ENCODE measurements at regions not wholly inside any gene's neighbourhood (a gene's known extent, or its start where the extent isn't known, plus 50 kb on each side); places are given as distances from the start of the nearest gene placed in this dataset.
"Not testable (repeated sequence)": the region's sequence is repeated elsewhere in the genome, so short reads cannot be mapped to it uniquely, and the experiment has no call there.

GRCh38 chr12:66733321-66733720, 54.4 kb upstream of the GRIP1 start:
- DNase-seq, result no peak
- no peak for ATAC-seq

- DNase-seq (no peak), ATAC-seq (no peak)
These were observed 55.0 kb upstream of the GRIP1 start for GRCh38 chr12:66733839-66734238.

DNA sequence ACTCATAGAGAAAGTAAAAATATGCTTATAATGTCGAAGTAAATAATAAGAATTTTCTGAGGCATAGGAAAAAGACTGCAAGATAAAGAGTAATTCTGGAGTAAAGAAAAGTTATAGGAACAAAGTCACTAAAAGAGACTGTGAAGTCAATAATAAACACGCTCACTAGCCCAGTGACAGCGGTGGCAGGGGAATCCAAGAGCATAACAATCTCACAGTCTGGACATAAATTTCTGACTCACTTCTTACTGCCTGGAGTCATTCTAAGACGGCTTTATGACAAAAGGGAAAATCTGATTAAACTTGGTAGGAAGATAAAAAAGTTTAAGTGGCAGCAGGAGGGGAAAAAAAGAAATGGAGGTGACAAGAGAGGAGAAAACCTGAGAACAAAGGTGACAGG, 56.4 kb upstream of the GRIP1 start:
- DNase-seq, result no peak
- ATAC-seq, result no peak

DNA sequence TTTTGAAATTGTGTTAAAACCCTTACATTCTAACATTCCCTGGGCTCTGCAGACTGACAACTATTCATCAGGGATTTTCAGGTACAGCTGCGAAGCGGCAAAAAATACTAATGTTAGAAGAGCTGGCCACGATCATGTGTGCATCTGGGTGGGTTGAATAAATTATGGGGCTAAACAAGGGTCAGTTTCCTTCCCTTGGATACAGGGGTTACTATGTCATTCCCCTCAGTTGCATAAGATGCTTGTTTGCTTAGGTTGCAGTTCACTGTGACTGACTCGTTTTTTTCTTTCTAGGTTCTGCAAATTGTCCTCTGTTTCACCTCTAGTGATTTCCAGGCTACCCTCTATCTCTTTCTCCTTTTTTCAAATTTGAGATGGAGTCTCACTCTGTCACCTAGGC, 58.1 kb upstream of the GRIP1 start:
- DNase-seq (no peak), ATAC-seq (no peak)

GRCh38 chr12:66739266-66739665, 60.4 kb upstream of the GRIP1 start:
- no peak for ATAC-seq
- DNase-seq, result no peak

DNA sequence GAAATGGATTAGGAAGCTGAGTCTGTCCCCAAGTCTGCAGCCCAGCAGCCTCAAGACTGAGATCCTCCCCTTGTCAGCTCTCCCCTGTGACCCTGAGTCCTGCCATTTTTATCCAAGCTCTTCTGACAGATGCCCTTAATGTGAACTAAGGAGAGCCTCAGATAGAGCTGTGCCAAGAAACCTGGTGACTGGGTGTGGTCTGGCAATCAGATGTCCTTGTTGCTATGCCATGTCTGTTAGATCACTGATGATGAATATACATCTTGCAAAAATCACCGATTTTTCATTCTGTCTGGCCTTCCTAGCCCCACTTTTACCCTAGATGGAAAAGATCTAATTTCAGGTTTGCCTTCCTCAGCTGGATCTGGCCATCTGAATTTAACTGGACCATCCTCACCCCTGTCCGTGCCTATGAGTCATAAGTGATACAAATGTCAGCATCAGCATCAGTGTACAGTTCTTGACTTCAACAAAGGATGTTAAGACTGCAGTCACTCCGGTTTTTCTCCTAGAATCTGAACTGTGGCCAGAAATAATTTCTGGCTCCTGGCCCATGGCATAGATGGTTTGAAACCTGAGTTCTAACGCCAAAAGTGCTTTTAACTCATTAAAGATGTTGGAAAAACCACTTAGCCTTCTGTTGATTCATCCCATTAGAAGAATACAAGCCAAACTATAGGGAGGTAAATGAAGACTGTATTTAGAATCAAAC, 61.2 kb upstream of the GRIP1 start:
- ATAC-seq (no peak), DNase-seq (no peak)

- ATAC-seq (no peak), DNase-seq (no peak)
These were observed 61.9 kb upstream of the GRIP1 start for GRCh38 chr12:66740732-66741131.

- DNase-seq (no peak), ATAC-seq (no peak)
These were observed 63.0 kb upstream of the GRIP1 start for GRCh38 chr12:66741919-66742318.

GRCh38 chr12:66742508-66743367, 63.9 kb upstream of the GRIP1 start:
- DNase-seq (no peak), ATAC-seq (no peak)

DNA sequence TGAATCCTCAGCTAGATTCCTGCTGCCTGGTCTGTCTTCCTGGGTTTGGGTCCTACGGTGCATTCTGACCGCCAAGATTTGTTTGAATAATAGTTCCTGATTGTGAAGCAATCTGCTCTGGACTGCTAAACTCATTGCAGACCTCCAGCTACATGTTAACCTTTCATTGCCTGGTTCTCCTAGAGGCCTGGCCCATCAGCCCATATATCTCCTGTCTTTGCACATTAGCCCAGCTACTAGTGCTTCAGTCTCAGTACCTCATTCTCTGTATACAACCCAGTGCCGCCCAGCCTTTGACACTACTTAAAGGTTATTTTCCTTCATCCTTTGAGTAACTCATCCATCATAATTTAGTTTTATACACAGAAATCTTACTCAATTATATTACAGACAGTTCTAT, 65.6 kb upstream of the GRIP1 start:
- no peak for DNase-seq
- ATAC-seq, result no peak

DNA sequence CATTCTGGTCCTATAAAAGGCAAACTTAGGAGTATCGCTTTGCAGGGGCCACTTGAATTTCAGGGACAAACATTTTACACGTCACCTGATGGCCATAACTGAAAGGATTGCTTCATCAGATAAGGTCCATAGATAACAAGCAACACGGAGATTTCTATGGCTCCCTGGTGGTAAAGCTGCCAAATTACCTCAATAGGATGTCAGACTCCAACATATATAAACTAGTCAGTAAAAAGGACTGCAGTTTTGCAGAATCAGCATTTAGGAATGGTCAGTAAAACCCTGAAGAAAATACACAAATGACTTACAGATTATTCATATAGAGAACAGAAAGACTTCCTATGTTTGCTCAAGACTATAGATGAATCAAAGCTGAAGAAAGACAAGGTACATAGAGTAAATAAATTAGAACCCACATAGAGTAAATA, 66.1 kb upstream of the GRIP1 start:
- DNase-seq (no peak), ATAC-seq (no peak)

GRCh38 chr12:66746489-66747201, 67.8 kb upstream of the GRIP1 start:
- no peak for ATAC-seq

GRCh38 chr12:66751432-66752113, 72.7 kb upstream of the GRIP1 start:
- no peak for DNase-seq

More at GRCh38 chr12:66746489-66747201, 67.8 kb upstream of the GRIP1 start:
- DNase-seq, result no peak

GRCh38 chr12:66753810-66754209, 74.9 kb upstream of the GRIP1 start:
- no peak for ATAC-seq

More at GRCh38 chr12:66751432-66752113, 72.7 kb upstream of the GRIP1 start:
- no peak for ATAC-seq

DNA sequence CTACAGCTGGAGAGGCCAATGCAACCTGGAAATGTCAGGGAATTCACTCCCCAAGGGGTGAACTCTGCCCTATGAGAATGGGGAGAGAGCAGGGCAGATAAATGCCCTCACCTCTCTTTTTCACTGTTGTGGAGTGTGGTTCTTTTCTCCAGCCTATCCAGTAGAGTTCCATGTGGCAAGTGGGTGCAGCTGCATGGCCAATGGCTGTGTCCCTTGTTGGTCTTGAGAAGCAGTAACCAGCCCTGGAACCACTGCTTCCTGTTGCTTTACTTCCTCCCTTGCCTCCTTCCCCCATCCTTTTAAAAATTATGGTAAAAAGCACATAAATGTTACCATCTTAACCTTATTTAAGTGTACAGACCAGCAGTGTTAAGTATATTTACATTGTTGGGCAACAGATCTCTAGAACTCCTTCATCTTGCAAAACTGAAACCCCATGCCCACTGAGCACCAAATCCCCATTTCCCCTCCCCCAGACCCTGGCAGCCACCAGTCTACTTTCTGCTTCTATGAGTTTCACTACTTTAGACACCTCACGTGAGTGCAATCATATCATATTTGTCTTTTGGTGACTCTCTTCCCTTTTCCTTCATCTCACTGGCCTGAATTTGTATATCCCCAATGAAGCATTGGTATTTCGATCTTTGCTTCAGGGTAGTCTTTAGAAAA, 77.0 kb upstream of the GRIP1 start:
- no peak for ATAC-seq
- DNase-seq, result no peak

More at GRCh38 chr12:66753810-66754209, 74.9 kb upstream of the GRIP1 start:
- DNase-seq, result no peak

- ATAC-seq, result peak; percentile 46
- DNase-seq, result no peak
These were observed 77.8 kb upstream of the GRIP1 start for GRCh38 chr12:66756631-66757030.

- ATAC-seq, DNase-seq: not testable (repeated sequence)
These were observed 81.2 kb upstream of the GRIP1 start for GRCh38 chr12:66760122-66760521.

DNA sequence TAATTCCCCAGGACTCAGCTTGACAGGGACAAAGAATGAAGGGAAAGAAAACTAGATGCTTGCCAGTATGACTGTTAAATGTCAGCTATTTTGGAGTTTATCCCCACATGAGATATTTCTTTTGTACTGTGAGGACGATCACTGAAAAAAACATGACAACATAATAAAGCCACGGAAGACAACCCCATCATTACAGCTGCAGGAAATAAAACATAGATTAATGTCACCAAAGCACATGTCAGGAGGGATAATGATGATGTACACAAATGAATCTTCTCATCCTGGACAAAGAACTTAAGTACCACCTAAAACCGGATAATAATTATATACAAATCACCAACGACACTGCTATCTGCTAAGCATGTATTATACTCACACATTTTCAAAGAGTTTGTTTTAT, 84.6 kb upstream of the GRIP1 start:
- ATAC-seq (no peak), DNase-seq (no peak)

DNA sequence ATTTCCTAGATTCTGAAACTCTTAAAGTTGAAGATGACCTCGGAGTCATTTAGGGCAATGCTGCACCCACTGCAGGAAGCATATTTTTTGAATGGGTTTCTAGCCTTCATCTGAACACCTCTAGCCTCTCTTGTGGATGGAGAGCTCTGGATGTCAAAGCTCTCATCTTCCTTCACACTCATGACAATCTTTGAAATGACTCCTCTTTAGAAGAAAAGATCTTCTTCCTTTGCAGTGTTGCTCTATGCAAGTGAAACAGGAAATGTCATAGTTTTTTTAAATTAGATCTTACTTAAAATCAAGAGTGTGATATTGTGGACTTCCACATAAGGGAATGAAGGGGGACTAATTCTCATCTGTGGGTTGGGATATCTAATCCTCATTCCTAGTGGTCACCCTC, 86.3 kb upstream of the GRIP1 start:
- no peak for ATAC-seq

GRCh38 chr12:66767536-66767935, 88.7 kb upstream of the GRIP1 start:
- ATAC-seq (no peak), DNase-seq (no peak)

More for the DNA sequence above, 86.3 kb upstream of the GRIP1 start:
- no peak for DNase-seq

- DNase-seq (no peak), ATAC-seq (no peak)
These were observed 89.4 kb upstream of the GRIP1 start for GRCh38 chr12:66768293-66768692.

GRCh38 chr12:66774929-66775328, 96.1 kb upstream of the GRIP1 start:
- ATAC-seq (no peak), DNase-seq (no peak)
